H7 (cell line): ENCODE measurements at regions not wholly inside any gene's neighbourhood (a gene's known extent, or its start where the extent isn't known, plus 50 kb on each side); places are given as distances from the start of the nearest gene placed in this dataset.
A peak's percentile ranks its signal among the peaks of the same experiment; 100 is the strongest.

ENCODE experiments used
- DNase-seq: peaks from one replicate; pipeline ENCODE4 v3.0.0; 2012
- H3K27me3 ChIP-seq: 2 replicates; pipeline ENCODE4 v1.6.0; 2011; ENCODE audit warnings: mild to moderate bottlenecking, low read length; ENCODE audit not compliant: control insufficient read depth, insufficient read depth
- H3K36me3 ChIP-seq: replicated peaks from 2 replicates; pipeline ENCODE4 v1.5.1; 2011; ENCODE audit warnings: low read length; ENCODE audit not compliant: control insufficient read depth, insufficient read depth
- H3K4me3 ChIP-seq: 2 replicates; pipeline ENCODE4 v1.5.1; 2011; ENCODE audit warnings: low read depth, mild to moderate bottlenecking, control low read depth, low read length, moderate library complexity; ENCODE audit not compliant: insufficient read depth

GRCh38 chr2:12107321-12107720, 360.9 kb downstream of the LPIN1 start:
- Histone ChIP-seq H3K4me3 (no peak overlapping the region), H3K36me3 (no peaks in the 10 kb centered on the region)

GRCh38 chr2:12107939-12108338, 361.5 kb downstream of the LPIN1 start:
- H3K4me3 ChIP-seq: no peak overlapping the region

More at GRCh38 chr2:12107321-12107720, 360.9 kb downstream of the LPIN1 start:
- DNase-seq: no peak
- no peaks in the 10 kb centered on the region for H3K27me3 ChIP-seq

DNA sequence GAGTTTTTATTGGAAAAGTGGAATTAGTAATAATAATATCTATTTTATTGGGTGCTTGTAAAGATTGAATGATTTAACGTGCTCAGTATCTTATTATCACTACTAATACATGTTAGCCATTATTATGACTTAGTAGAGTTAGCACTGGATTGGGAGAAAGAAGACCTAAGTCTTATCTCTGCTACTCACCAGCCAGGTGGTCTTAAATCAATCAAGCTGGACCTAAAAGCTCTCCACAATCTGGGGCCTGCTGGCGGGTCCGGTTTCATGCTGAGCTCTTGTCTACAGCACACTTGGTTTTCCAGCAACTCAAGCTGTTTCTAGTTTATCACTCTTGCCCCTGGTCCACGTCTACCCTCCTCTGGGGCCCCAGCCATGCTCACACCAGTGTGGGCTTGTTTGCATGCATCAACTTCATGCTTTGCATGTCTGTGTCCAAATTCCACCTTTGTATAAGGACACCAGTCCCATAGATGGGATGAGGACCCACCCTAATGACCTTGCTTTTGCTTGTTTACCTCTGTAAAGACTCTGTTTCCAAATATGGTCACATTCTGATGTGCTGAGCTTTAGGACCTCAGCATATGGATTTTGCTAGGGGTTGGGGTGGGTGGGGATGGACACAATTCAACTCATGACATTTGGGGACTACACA, 363.1 kb downstream of the LPIN1 start:
- DNase-seq: no peak
- Histone ChIP-seq H3K4me3 (no peak overlapping the region), H3K27me3 (no peaks in the 10 kb centered on the region), H3K36me3 (no peaks in the 10 kb centered on the region)

More at GRCh38 chr2:12107939-12108338, 361.5 kb downstream of the LPIN1 start:
- H3K27me3 ChIP-seq: no peaks in the 10 kb centered on the region
- DNase-seq: no peak
- H3K36me3 ChIP-seq: no peaks in the 10 kb centered on the region

DNA sequence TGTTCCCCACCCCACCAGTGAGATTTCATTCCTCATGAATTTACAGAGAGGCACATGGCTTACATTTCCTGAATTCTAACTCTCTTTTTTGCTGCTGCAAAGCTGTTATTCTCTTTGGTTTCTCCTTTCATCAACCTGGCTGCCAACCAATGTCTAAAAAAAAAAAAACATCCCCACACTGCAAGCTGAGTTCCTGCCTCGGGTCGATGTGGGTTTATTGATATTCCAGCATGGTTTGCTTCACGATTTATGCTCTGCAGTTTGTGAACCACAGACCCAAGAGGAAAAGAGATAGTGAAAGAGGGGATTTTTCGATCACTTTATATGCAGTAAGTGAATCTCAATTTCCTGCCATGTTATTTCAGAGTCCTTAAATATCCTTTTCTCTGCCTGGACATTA, 363.6 kb downstream of the LPIN1 start:
- no peak for DNase-seq
- Histone ChIP-seq H3K36me3 (no peaks in the 10 kb centered on the region), H3K4me3 (no peak overlapping the region), H3K27me3 (no peaks in the 10 kb centered on the region)

- Histone ChIP-seq H3K27me3 (no peaks in the 10 kb centered on the region), H3K36me3 (no peaks in the 10 kb centered on the region), H3K4me3 (no peak overlapping the region)
- no peak for DNase-seq
These were observed 364.0 kb downstream of the LPIN1 start for GRCh38 chr2:12110481-12110880.

DNA sequence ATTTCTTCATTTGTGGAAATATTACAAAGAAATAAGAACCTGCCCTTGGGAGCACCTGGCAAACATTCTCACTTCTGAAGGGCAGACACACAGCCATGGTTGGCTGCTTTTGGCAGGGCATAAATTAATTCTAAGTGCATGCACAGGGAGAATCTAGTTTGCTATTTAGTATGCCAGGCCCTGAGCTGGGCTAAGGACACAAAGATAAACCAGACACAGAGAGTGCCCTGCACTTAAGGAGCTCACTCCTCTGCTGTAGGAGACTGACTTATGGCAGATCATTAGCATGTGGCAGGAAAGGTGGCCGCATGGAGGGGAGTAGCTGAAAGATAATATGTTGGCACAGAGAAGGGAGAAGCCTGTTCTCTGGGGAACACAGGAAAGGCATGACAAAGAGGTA, 367.0 kb downstream of the LPIN1 start:
- no peaks in the 10 kb centered on the region for H3K27me3 ChIP-seq
- H3K36me3 ChIP-seq: no peaks in the 10 kb centered on the region
- H3K4me3 ChIP-seq: no peak overlapping the region
- no peak for DNase-seq

DNA sequence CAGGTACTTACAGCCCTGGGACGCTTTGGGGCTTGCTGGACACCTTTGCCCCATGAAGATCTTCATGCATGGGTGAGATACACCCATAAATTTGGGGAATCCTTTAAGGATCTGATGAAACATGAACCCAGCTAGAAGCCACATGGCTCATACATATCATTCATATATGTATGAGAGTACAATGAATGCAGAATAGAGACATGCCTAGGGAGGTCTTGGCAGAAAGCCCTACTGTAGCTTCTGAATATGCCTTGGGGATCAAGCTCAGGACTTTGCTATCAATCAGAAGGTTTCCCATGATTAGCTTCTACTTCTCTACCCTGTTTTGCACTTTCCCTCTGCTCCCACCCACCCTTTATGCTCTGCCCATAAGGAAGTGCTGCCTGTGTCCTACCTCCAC, 368.4 kb downstream of the LPIN1 start:
- DNase-seq: no peak
- no peaks in the 10 kb centered on the region for H3K36me3 ChIP-seq
- no peak overlapping the region for H3K4me3 ChIP-seq
- H3K27me3 ChIP-seq: no peaks in the 10 kb centered on the region

DNA sequence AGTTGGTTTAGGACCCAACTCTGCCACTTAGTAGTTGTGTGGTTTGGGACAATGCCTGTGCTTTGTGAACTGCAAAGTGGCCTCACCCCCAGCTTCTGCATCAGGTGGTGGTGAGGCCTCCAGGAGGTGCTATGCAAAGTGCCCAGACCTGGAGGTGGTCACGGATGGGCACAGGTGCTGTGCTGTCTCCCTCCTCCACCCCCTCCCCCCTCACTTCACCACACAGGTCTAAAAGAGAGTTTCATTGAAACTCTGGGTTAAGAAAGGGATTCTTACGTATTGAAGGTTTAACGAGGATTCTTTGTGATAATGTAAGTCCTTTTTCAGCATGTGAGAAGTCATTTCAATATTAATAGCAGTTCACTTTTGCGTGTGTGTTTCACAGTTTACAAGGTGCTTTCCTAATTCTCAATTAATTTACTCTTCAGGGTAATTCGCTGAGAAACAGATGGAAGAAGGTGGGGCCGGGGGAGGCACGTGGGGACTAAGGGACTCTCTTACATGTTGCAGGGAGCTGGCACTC, 369.9 kb downstream of the LPIN1 start:
- peak; percentile 9 for DNase-seq
- no peaks in the 10 kb centered on the region for H3K36me3 ChIP-seq

GRCh38 chr2:12119841-12120240, 373.4 kb downstream of the LPIN1 start:
- Histone ChIP-seq H3K27me3 (no peaks in the 10 kb centered on the region), H3K4me3 (no peak overlapping the region), H3K36me3 (no peaks in the 10 kb centered on the region)
- DNase-seq: no peak

More for the DNA sequence above, 369.9 kb downstream of the LPIN1 start:
- no peaks in the 10 kb centered on the region for H3K27me3 ChIP-seq
- no peak overlapping the region for H3K4me3 ChIP-seq

DNA sequence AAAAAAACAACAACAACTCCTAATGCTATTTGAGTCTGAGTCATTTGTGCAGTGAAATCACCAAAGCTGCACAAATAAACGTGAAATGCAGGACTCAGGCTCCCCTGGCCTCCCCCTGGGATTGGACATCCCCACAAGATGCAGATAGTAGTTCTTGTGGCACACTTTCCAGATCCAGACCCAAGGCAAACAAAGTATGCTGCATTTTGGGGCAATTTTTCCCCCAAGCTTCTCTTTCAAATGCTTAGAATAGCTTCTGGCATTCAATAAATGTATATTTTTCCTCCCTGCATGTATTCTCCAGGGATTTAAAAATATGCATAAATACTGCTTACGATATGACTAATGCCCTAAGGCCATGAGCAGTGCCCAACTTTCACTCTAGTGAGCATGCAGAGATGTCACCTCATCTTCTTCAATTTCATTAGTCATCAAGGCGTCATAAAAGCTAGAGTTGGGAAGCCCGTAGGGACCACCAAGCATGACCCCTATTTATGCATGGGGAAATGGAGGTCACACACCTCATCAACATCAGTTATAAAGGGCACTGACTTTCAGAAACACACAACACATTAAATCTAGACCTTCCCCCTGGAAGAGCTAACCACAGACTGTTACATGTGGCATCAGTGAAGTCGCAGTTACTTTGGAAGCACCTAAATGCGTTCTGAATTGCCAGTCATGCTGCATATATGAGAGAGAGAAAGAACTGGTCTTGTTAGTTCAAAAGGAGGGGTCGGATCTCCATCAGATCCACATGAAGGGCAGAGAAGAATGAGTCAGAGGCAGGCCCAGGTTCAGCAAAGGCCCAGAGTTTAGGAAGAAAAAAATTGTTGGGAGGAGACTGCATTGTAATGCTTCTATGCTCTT, 374.1 kb downstream of the LPIN1 start:
- no peak for DNase-seq
- H3K27me3 ChIP-seq: no peaks in the 10 kb centered on the region
- H3K4me3 ChIP-seq: no peak overlapping the region
- H3K36me3 ChIP-seq: no peaks in the 10 kb centered on the region

DNA sequence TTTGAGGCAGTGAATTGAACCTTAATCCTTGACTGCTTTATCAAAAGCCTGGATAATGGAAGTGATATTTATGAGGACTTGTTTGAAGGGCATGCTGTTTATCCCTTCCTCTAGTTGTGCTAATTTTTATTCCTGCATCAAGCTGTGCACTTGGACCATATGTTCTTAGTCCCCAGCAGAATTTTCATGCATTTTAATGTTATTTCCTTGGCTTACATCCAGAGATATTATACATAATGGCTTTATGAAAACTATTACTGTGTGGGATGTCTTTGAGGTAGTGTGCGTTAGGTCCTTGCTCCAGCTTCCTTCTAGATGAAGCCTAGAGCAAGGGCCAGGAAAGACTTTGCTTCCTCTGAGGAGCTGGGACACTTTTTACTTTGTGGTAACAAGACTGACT, 378.4 kb downstream of the LPIN1 start:
- Histone ChIP-seq H3K27me3 (no peaks in the 10 kb centered on the region), H3K4me3 (no peak overlapping the region), H3K36me3 (no peaks in the 10 kb centered on the region)
- DNase-seq: no peak

- H3K4me3 ChIP-seq: no peak overlapping the region
- no peaks in the 10 kb centered on the region for H3K27me3 ChIP-seq
- no peak for DNase-seq
- no peaks in the 10 kb centered on the region for H3K36me3 ChIP-seq
These were observed 379.9 kb downstream of the LPIN1 start for GRCh38 chr2:12126318-12126717.

DNA sequence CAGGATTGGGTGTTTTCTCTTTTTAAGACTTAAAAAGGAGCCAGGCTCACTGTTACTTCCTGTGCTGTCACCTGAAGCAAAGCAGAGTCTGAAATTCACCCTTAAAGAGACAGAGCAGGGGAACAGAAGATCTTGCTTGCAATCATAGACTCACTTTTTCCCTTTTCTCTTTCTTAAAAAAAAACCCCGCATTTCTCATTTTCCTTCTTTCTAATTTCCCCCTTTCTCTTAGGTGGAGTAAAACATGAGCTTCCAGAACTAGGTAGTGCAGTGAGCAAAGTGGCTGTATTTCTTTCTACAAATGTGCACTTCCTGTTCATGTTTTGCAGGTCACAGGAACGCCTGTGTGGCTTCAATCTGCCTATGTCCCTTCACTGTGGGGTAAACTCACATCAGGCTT, 381.2 kb downstream of the LPIN1 start:
- H3K36me3 ChIP-seq: no peaks in the 10 kb centered on the region
- H3K4me3 ChIP-seq: no peak overlapping the region
- no peaks in the 10 kb centered on the region for H3K27me3 ChIP-seq
- DNase-seq: no peak

DNA sequence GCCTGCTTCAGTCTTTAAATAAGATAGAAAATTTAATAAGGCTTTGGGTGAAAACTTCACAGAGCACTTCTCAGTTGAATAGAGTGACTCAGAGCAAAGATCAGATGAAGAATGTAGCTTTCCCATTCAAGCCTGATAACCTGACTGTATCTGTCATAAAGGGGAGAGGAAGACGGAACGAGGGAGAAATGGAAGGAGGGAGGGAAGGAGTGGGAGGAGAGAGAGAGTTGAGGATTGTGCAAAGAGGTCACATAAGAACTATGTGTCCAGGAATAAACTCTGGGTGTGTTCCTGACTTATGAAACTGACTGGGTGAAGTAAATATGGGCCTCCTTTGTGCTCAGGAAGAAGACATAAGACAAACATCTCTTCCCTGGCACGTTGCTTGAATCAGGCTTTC, 385.5 kb downstream of the LPIN1 start:
- DNase-seq: no peak
- no peaks in the 10 kb centered on the region for H3K27me3 ChIP-seq
- no peak overlapping the region for H3K4me3 ChIP-seq
- H3K36me3 ChIP-seq: no peaks in the 10 kb centered on the region

- Histone ChIP-seq H3K27me3 (no peaks in the 10 kb centered on the region), H3K4me3 (no peak overlapping the region), H3K36me3 (no peaks in the 10 kb centered on the region)
- no peak for DNase-seq
These were observed 395.3 kb downstream of the LPIN1 start for GRCh38 chr2:12141618-12142258.
